Naive thymus-derived CD8-positive, alpha-beta T cell (primary cell): ENCODE measurements at regions not wholly inside any gene's neighbourhood (a gene's known extent, or its start where the extent isn't known, plus 50 kb on each side); places are given as distances from the start of the nearest gene placed in this dataset.
A peak's percentile ranks its signal among the peaks of the same experiment; 100 is the strongest.

ENCODE experiments used
- ATAC-seq, 2 donors: fragments of 150-1000 bp; cut with Tn5 transposase in 1 of 2; sonication (Bioruptor Pico), chemical (Tn5 transposase) in 1 of 2; 1 replicate in 1 of 2; 2 replicates in 1 of 2; pipeline ENCODE4 v1.10.0; 2021; ENCODE audit warnings: mild to moderate bottlenecking in 2 of 2, moderate library complexity in 2 of 2
- POLR2A ChIA-PET: fragments of 350-600 bp; sonication (Branson Sonifier 250); formaldehyde crosslinking; loops from one replicate; lab custom pipeline; 2021; ENCODE audit warnings: antibody characterized with exemption; lab: Charles Lee
- DNase-seq, 10 donors: peaks; one replicate each; pipeline versions ENCODE4 v3.0.0 to v3.0.0-alpha.2; 2020 to 2022
- H3K27ac Mint-ChIP-seq, 10 donors: one replicate each; pipeline ENCODE4 v1.8.0; 2020 to 2022; ENCODE audit warnings: mild to moderate bottlenecking in 10 of 10, mixed read lengths in 10 of 10, moderate library complexity in 4 of 10, inconsistent platforms in 1 of 10
- H3K27me3 Mint-ChIP-seq, 5 donors: one replicate each; pipeline ENCODE4 v1.8.0; 2021 to 2022; ENCODE audit warnings: mixed read lengths in 5 of 5
- H3K36me3 Mint-ChIP-seq, 3 donors: one replicate each; pipeline ENCODE4 v1.8.0; 2020 to 2022; ENCODE audit warnings: mixed read lengths in 3 of 3, mild to moderate bottlenecking in 2 of 3, inconsistent platforms in 1 of 3
- H3K4me1 Mint-ChIP-seq, 4 donors: one replicate each; pipeline ENCODE4 v1.8.0; 2021 to 2022; ENCODE audit warnings: mixed read lengths in 4 of 4
- H3K4me3 Mint-ChIP-seq, 10 donors: one replicate each; pipeline ENCODE4 v1.8.0; 2020 to 2022; ENCODE audit warnings: mild to moderate bottlenecking in 10 of 10, mixed read lengths in 10 of 10, moderate library complexity in 6 of 10, inconsistent platforms in 1 of 10
- H3K9me3 Mint-ChIP-seq, 9 donors: one replicate each; pipeline ENCODE4 v1.8.0; 2020 to 2022; ENCODE audit warnings: mixed read lengths in 9 of 9, mild to moderate bottlenecking in 3 of 9, inconsistent platforms in 1 of 9, moderate library complexity in 1 of 9

GRCh38 chr9:107131108-107131799 is 151.8 kb upstream of the RAD23B start:
- POLR2A ChIA-PET, result no interaction called here

GRCh38 chr9:107136296-107136695 is 146.8 kb upstream of the RAD23B start:
- Mint-ChIP-seq H3K36me3 (no peaks in the 10 kb centered on the region), H3K27me3 (peaks cover 3 to 20% (median 16%) of the 10 kb centered on the region in 5 donors), H3K4me3 (no peak overlapping the region), H3K4me1 (no peaks in the 10 kb centered on the region), H3K27ac (no peak overlapping the region), H3K9me3 (no peaks in the 10 kb centered on the region)
- POLR2A ChIA-PET, result no interaction called here
- DNase-seq (no peak), ATAC-seq (no peak)

More at GRCh38 chr9:107131108-107131799, 151.8 kb upstream of the RAD23B start:
- Mint-ChIP-seq H3K9me3 (no peaks in the 10 kb centered on the region), H3K4me3 (no peak overlapping the region), H3K27me3 (peaks cover 5 to 31% (median 11%) of the 10 kb centered on the region in 5 donors), H3K4me1 (no peaks in the 10 kb centered on the region), H3K27ac (no peak overlapping the region), H3K36me3 (no peaks in the 10 kb centered on the region)
- no peak for DNase-seq
- ATAC-seq, result no peak

GRCh38 chr9:107137495-107138202 is 145.4 kb upstream of the RAD23B start:
- H3K27me3 Mint-ChIP-seq, result peaks cover 7 to 29% (median 19%) of the 10 kb centered on the region in 5 donors
- H3K4me1 Mint-ChIP-seq, result no peaks in the 10 kb centered on the region
- ATAC-seq (no peak), DNase-seq (peak in 3 of 10 donors; percentile 6 to 12 (median 8))
- H3K27ac Mint-ChIP-seq, result no peak overlapping the region
- H3K36me3 Mint-ChIP-seq, result no peaks in the 10 kb centered on the region
- H3K4me3 Mint-ChIP-seq, result no peak overlapping the region
- no peaks in the 10 kb centered on the region for H3K9me3 Mint-ChIP-seq
- POLR2A ChIA-PET, result no interaction called here

GRCh38 chr9:107138261-107138992 is 144.7 kb upstream of the RAD23B start:
- DNase-seq (no peak), ATAC-seq (no peak)
- POLR2A ChIA-PET, result no interaction called here
- H3K27me3 Mint-ChIP-seq, result peaks cover 7 to 29% (median 18%) of the 10 kb centered on the region in 5 donors
- H3K36me3 Mint-ChIP-seq, result no peaks in the 10 kb centered on the region
- no peak overlapping the region for H3K27ac Mint-ChIP-seq
- no peaks in the 10 kb centered on the region for H3K4me1 Mint-ChIP-seq
- H3K4me3 Mint-ChIP-seq, result no peak overlapping the region
- H3K9me3 Mint-ChIP-seq, result no peaks in the 10 kb centered on the region

- no peak overlapping the region for H3K27ac Mint-ChIP-seq
- H3K36me3 Mint-ChIP-seq, result no peaks in the 10 kb centered on the region
- H3K4me1 Mint-ChIP-seq, result no peaks in the 10 kb centered on the region
- ATAC-seq (no peak), DNase-seq (no peak)
- H3K9me3 Mint-ChIP-seq, result no peaks in the 10 kb centered on the region
- H3K27me3 Mint-ChIP-seq, result peaks cover 14 to 53% (median 24%) of the 10 kb centered on the region in 5 donors
- POLR2A ChIA-PET, result no interaction called here
- no peak overlapping the region for H3K4me3 Mint-ChIP-seq
Observed at GRCh38 chr9:107141967-107142366, 141.1 kb upstream of the RAD23B start.

GRCh38 chr9:107142430-107142829 is 140.6 kb upstream of the RAD23B start:
- DNase-seq (no peak), ATAC-seq (no peak)
- no peaks in the 10 kb centered on the region for H3K36me3 Mint-ChIP-seq
- no peak overlapping the region for H3K27ac Mint-ChIP-seq
- H3K4me1 Mint-ChIP-seq, result no peaks in the 10 kb centered on the region
- no peaks in the 10 kb centered on the region for H3K9me3 Mint-ChIP-seq
- no peak overlapping the region for H3K4me3 Mint-ChIP-seq
- H3K27me3 Mint-ChIP-seq, result peaks cover 14 to 53% (median 24%) of the 10 kb centered on the region in 5 donors
- POLR2A ChIA-PET, result no interaction called here

GRCh38 chr9:107142896-107143603 is 140.0 kb upstream of the RAD23B start:
- Mint-ChIP-seq H3K27me3 (peaks cover 15 to 53% (median 25%) of the 10 kb centered on the region in 5 donors), H3K4me1 (no peaks in the 10 kb centered on the region), H3K36me3 (no peaks in the 10 kb centered on the region), H3K9me3 (no peaks in the 10 kb centered on the region), H3K4me3 (no peak overlapping the region), H3K27ac (no peak overlapping the region)
- DNase-seq (no peak), ATAC-seq (no peak)
- POLR2A ChIA-PET, result no interaction called here

GRCh38 chr9:107144475-107144874 is 138.6 kb upstream of the RAD23B start:
- POLR2A ChIA-PET, result no interaction called here
- ATAC-seq, result no peak
- Mint-ChIP-seq H3K4me3 (no peak overlapping the region), H3K36me3 (no peaks in the 10 kb centered on the region), H3K27ac (no peak overlapping the region), H3K27me3 (peaks cover 10 to 55% (median 24%) of the 10 kb centered on the region in 5 donors), H3K9me3 (no peaks in the 10 kb centered on the region), H3K4me1 (no peaks in the 10 kb centered on the region)
- DNase-seq, result no peak

- DNase-seq (no peak), ATAC-seq (no peak)
- Mint-ChIP-seq H3K4me1 (no peaks in the 10 kb centered on the region), H3K36me3 (no peaks in the 10 kb centered on the region), H3K27ac (no peak overlapping the region), H3K27me3 (peaks cover 5 to 40% (median 19%) of the 10 kb centered on the region in 5 donors), H3K9me3 (peaks cover 0 to 17% (median 3%) of the 10 kb centered on the region in 9 donors), H3K4me3 (no peak overlapping the region)
- POLR2A ChIA-PET, result no interaction called here
Observed at GRCh38 chr9:107147134-107147533, 135.9 kb upstream of the RAD23B start.

GRCh38 chr9:107148216-107148615 is 134.9 kb upstream of the RAD23B start:
- no peaks in the 10 kb centered on the region for H3K4me1 Mint-ChIP-seq
- ATAC-seq (no peak), DNase-seq (no peak)
- peaks cover 0 to 19% (median 3%) of the 10 kb centered on the region in 9 donors for H3K9me3 Mint-ChIP-seq
- no peaks in the 10 kb centered on the region for H3K36me3 Mint-ChIP-seq
- H3K27ac Mint-ChIP-seq, result no peak overlapping the region
- no peak overlapping the region for H3K4me3 Mint-ChIP-seq
- POLR2A ChIA-PET, result no interaction called here
- peaks cover 5 to 36% (median 18%) of the 10 kb centered on the region in 5 donors for H3K27me3 Mint-ChIP-seq

GRCh38 chr9:107149756-107150155 is 133.3 kb upstream of the RAD23B start:
- DNase-seq (no peak), ATAC-seq (no peak)
- Mint-ChIP-seq H3K4me1 (no peaks in the 10 kb centered on the region), H3K27me3 (peaks cover 3 to 25% (median 18%) of the 10 kb centered on the region in 5 donors), H3K9me3 (peaks cover 0 to 19% (median 3%) of the 10 kb centered on the region in 9 donors), H3K4me3 (no peak overlapping the region), H3K27ac (no peak overlapping the region), H3K36me3 (no peaks in the 10 kb centered on the region)
- POLR2A ChIA-PET, result no interaction called here

- H3K9me3 Mint-ChIP-seq, result peaks cover 0 to 19% (median 3%) of the 10 kb centered on the region in 9 donors
- no peak overlapping the region for H3K4me3 Mint-ChIP-seq
- POLR2A ChIA-PET, result no interaction called here
- no peak for ATAC-seq
- H3K27me3 Mint-ChIP-seq, result peaks cover 4 to 28% (median 20%) of the 10 kb centered on the region in 5 donors
- no peaks in the 10 kb centered on the region for H3K4me1 Mint-ChIP-seq
- H3K27ac Mint-ChIP-seq, result no peak overlapping the region
- no peaks in the 10 kb centered on the region for H3K36me3 Mint-ChIP-seq
- no peak for DNase-seq
Observed at GRCh38 chr9:107153336-107153735, 129.7 kb upstream of the RAD23B start.
